Medulla oblongata (tissue), 1 donor: ENCODE measurements at regions not wholly inside any gene's neighbourhood (a gene's known extent, or its start where the extent isn't known, plus 50 kb on each side); places are given as distances from the start of the nearest gene placed in this dataset.

Source experiments
- DNase-seq: peaks from one replicate; pipeline ENCODE4 v3.0.0-alpha.2; 2015; ENCODE audit errors: extremely low spot score

DNA sequence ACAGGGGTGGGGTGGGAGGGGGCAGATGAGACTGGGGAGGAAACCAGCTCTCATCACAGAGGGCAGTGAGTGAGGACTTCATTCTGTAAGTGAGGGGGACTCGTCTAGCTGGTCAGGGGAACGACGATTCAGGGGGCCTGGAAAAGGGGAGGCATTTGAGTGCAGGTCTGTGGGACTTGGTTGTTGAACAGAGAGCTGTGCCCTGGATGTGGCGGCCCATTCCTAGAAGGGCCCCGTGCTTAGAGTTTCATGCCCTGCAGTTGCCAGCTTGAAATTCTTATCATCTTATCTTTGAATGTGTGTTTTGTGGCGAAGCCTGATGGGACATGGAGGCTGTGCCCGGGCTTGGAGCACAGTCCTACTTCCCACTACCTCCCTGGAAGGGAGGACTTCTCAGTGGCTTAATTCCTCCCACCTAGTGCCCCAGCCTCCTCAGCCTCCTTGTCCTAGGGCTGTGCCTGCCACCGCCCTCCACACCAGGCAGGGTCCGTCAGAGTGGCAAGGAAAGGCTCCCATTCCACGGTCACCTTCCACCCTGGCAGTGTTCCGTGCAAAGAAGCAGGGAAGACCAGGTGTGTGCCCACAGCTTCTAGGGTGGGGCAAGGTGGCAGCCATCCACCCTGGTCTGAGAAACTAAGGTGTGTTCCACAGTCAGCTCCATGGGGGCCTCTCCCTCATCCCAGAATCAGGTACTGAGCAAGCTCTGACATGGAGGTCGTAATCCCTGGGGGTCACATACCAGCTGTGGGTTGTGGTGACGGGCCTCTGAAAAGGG is 59.7 kb upstream of the LMO1 start:
- DNase-seq: no peak

- DNase-seq: no peak
Observed at GRCh38 chr11:8321876-8322275, 58.2 kb upstream of the LMO1 start.

DNA sequence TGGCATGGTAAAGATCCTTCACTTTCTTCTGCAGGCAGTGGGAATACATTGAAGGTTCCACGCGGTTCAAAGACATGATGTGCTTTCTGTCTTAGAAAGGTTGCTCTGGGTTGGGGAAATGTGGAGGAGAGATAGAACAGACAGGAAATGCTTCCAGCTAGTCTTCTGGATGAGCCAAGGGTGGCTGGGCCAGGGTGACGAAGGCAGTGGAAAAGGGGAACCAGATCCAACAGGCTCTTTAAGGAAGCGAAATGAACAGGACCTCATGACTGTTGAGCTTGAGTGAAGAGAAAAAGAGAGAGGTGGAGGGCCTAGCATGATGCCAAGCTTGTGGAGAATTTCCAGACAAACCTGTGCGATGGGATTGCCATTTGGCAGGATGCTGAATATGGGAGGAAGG is 56.4 kb upstream of the LMO1 start:
- no peak for DNase-seq

GRCh38 chr11:8318536-8318935 is 54.9 kb upstream of the LMO1 start:
- DNase-seq: no peak

GRCh38 chr11:8317159-8317558 is 53.5 kb upstream of the LMO1 start:
- DNase-seq: no peak

DNA sequence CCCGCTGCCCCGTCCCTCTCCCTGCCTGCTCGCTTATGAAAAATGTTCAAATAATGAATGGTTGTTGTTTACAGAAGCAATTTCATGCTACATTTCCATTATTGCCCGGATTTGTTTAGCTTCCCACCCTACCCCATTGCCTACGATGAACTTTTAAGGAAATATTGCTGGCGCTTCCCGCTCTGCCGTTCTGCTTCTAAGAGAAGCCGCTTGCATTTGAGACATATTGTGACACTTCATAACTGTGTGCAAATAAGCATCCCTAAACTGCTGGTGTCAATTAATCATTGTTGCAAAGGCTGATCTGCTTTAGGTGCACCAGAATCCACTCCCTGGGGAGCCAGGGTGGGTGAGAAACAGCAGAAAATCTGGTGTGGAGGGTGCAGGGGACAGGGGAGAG is 52.3 kb upstream of the LMO1 start:
- no peak for DNase-seq

DNA sequence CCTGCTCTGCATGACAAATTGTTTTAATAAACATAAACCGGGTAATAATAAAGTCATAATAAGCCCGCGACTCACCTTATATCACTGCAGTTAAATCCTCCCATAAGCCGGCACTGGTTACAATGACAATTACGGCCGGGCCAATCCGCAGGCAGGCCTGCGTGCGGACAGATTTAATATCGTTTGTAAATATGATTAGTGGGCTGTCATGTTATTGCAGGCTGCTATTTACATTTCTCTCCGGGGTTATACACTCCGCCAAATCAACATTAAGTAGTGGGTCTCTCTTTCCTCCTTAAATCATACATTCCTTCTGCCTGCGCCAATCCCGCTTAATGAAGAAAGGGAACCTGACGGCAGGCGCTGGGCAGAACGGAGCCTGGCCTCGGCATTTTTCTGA is 51.8 kb upstream of the LMO1 start:
- DNase-seq: no peak

DNA sequence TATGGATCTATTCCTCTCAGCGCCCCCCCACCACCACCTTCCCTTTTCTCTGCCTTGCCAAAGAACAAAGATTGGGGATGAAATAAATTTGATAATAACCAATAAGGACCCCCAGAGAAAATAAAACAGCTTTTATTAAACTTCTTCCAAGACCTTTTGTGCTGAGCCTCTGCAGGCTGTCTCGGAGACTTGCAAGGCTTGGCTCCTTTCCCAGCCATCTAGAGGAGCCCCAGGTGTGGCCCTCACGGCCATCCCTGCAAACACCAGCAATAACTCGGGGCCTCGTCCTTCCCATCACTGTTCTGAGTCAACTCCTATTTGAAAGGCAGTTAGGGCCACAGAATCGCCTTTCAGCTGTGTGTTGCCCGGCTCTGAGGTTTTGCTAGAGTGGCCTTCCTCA is 51.2 kb upstream of the LMO1 start:
- DNase-seq: no peak

- no peak for DNase-seq
Observed at GRCh38 chr11:8313504-8314090, 49.9 kb upstream of the LMO1 start.
